ENCODE measurements at regions not wholly inside any gene's neighbourhood (a gene's known extent, or its start where the extent isn't known, plus 50 kb on each side); places are given as distances from the start of the nearest gene placed in this dataset.
"Not testable (repeated sequence)": the region's sequence is repeated elsewhere in the genome, so short reads cannot be mapped to it uniquely, and the experiment has no call there.

GRCh38 chr13:103487841-103488240, 421.6 kb upstream of the SLC10A2 start:
- Mint-ChIP-seq H3K27ac (no peak overlapping the region), H3K4me1 (no peaks in the 10 kb centered on the region), H3K4me3 (no peak overlapping the region), H3K27me3 (no peaks in the 10 kb centered on the region), H3K9me3 (no peaks in the 10 kb centered on the region), H3K36me3 (no peaks in the 10 kb centered on the region)
- DNase-seq = no peak
- no peak for ATAC-seq (ENCODE audit: low read depth)
- POLR2A ChIA-PET = no interaction called here

GRCh38 chr13:103473081-103473480, 406.9 kb upstream of the SLC10A2 start:
- DNase-seq (no peak), ATAC-seq (ENCODE audit: low read depth) (no peak)
- Mint-ChIP-seq H3K36me3 (no peaks in the 10 kb centered on the region), H3K9me3 (peaks cover 2% of the 10 kb centered on the region), H3K27ac (no peak overlapping the region), H3K27me3 (no peaks in the 10 kb centered on the region), H3K4me3 (no peak overlapping the region), H3K4me1 (no peaks in the 10 kb centered on the region)
- POLR2A ChIA-PET = no interaction called here

- Mint-ChIP-seq H3K27ac (no peak overlapping the region), H3K4me3 (no peak overlapping the region), H3K9me3 (peaks cover 2% of the 10 kb centered on the region), H3K27me3 (no peaks in the 10 kb centered on the region), H3K36me3 (no peaks in the 10 kb centered on the region), H3K4me1 (no peaks in the 10 kb centered on the region)
- ATAC-seq (ENCODE audit: low read depth) (no peak), DNase-seq (no peak)
- POLR2A ChIA-PET = no interaction called here
Measured at GRCh38 chr13:103471896-103472295, 405.7 kb upstream of the SLC10A2 start.

- Mint-ChIP-seq H3K27ac (no peak overlapping the region), H3K36me3 (no peaks in the 10 kb centered on the region), H3K27me3 (no peaks in the 10 kb centered on the region), H3K9me3 (peaks cover 2% of the 10 kb centered on the region), H3K4me1 (no peaks in the 10 kb centered on the region), H3K4me3 (no peak overlapping the region)
- POLR2A ChIA-PET = no interaction called here
- ATAC-seq (ENCODE audit: low read depth) (no peak), DNase-seq (no peak)
Measured at GRCh38 chr13:103469771-103470170, 403.6 kb upstream of the SLC10A2 start.

- H3K36me3 Mint-ChIP-seq = no peaks in the 10 kb centered on the region
- H3K9me3 Mint-ChIP-seq = no peaks in the 10 kb centered on the region
- no peaks in the 10 kb centered on the region for H3K4me1 Mint-ChIP-seq
- H3K27me3 Mint-ChIP-seq = no peaks in the 10 kb centered on the region
- POLR2A ChIA-PET = no interaction called here
- ATAC-seq (ENCODE audit: low read depth) (no peak), DNase-seq (no peak)
- no peak overlapping the region for H3K27ac Mint-ChIP-seq
- H3K4me3 Mint-ChIP-seq = no peak overlapping the region
Measured at GRCh38 chr13:103466761-103467160, 400.5 kb upstream of the SLC10A2 start.

GRCh38 chr13:103460246-103460645, 394.0 kb upstream of the SLC10A2 start:
- H3K9me3 Mint-ChIP-seq; ATAC-seq (ENCODE audit: low read depth); H3K36me3 Mint-ChIP-seq; H3K4me3 Mint-ChIP-seq; DNase-seq; H3K27me3 Mint-ChIP-seq; POLR2A ChIA-PET; H3K27ac Mint-ChIP-seq; H3K4me1 Mint-ChIP-seq: not testable (repeated sequence)

- ATAC-seq (ENCODE audit: low read depth); H3K27ac Mint-ChIP-seq; DNase-seq; POLR2A ChIA-PET; H3K36me3 Mint-ChIP-seq; H3K9me3 Mint-ChIP-seq; H3K4me3 Mint-ChIP-seq; H3K27me3 Mint-ChIP-seq; H3K4me1 Mint-ChIP-seq: not testable (repeated sequence)
Measured at GRCh38 chr13:103457050-103457449, 390.8 kb upstream of the SLC10A2 start.

GRCh38 chr13:103451656-103452055, 385.4 kb upstream of the SLC10A2 start:
- Mint-ChIP-seq H3K27me3 (no peaks in the 10 kb centered on the region), H3K4me1 (no peaks in the 10 kb centered on the region), H3K4me3 (no peak overlapping the region), H3K9me3 (no peaks in the 10 kb centered on the region), H3K27ac (no peak overlapping the region), H3K36me3 (no peaks in the 10 kb centered on the region)
- no peak for DNase-seq
- POLR2A ChIA-PET = no interaction called here
- no peak for ATAC-seq (ENCODE audit: low read depth)

GRCh38 chr13:103443604-103444003, 377.4 kb upstream of the SLC10A2 start:
- H3K36me3 Mint-ChIP-seq = no peaks in the 10 kb centered on the region
- no peak overlapping the region for H3K4me3 Mint-ChIP-seq

GRCh38 chr13:103437651-103438050, 371.4 kb upstream of the SLC10A2 start:
- Mint-ChIP-seq H3K27me3 (no peaks in the 10 kb centered on the region), H3K27ac (no peak overlapping the region), H3K4me3 (no peak overlapping the region), H3K9me3 (no peaks in the 10 kb centered on the region), H3K4me1 (no peaks in the 10 kb centered on the region), H3K36me3 (no peaks in the 10 kb centered on the region)
- DNase-seq (no peak), ATAC-seq (ENCODE audit: low read depth) (no peak)
- POLR2A ChIA-PET = no interaction called here

More at GRCh38 chr13:103443604-103444003, 377.4 kb upstream of the SLC10A2 start:
- Mint-ChIP-seq H3K9me3 (peaks cover 3% of the 10 kb centered on the region), H3K27ac (no peak overlapping the region), H3K27me3 (no peaks in the 10 kb centered on the region), H3K4me1 (no peaks in the 10 kb centered on the region)
- ATAC-seq (ENCODE audit: low read depth) (no peak), DNase-seq (no peak)
- POLR2A ChIA-PET = no interaction called here

GRCh38 chr13:103436057-103436654, 369.9 kb upstream of the SLC10A2 start:
- Mint-ChIP-seq H3K27ac (no peak overlapping the region), H3K9me3 (no peaks in the 10 kb centered on the region), H3K4me3 (no peak overlapping the region), H3K27me3 (no peaks in the 10 kb centered on the region), H3K4me1 (no peaks in the 10 kb centered on the region), H3K36me3 (no peaks in the 10 kb centered on the region)
- POLR2A ChIA-PET = no interaction called here
- ATAC-seq (ENCODE audit: low read depth) (no peak), DNase-seq (no peak)

- H3K27me3 Mint-ChIP-seq = no peaks in the 10 kb centered on the region
- H3K4me3 Mint-ChIP-seq = no peak overlapping the region
- no peak for DNase-seq
- H3K9me3 Mint-ChIP-seq = no peaks in the 10 kb centered on the region
- H3K4me1 Mint-ChIP-seq = no peaks in the 10 kb centered on the region
- ATAC-seq (ENCODE audit: low read depth) = no peak
- H3K27ac Mint-ChIP-seq = no peak overlapping the region
- H3K36me3 Mint-ChIP-seq = no peaks in the 10 kb centered on the region
- POLR2A ChIA-PET = no interaction called here
Measured at GRCh38 chr13:103431856-103432255, 365.6 kb upstream of the SLC10A2 start.

GRCh38 chr13:103430368-103430767, 364.2 kb upstream of the SLC10A2 start:
- Mint-ChIP-seq H3K27ac (no peak overlapping the region), H3K9me3 (no peaks in the 10 kb centered on the region), H3K4me1 (no peaks in the 10 kb centered on the region), H3K36me3 (no peaks in the 10 kb centered on the region), H3K27me3 (no peaks in the 10 kb centered on the region), H3K4me3 (no peak overlapping the region)
- ATAC-seq (ENCODE audit: low read depth) (no peak), DNase-seq (no peak)
- POLR2A ChIA-PET = no interaction called here

GRCh38 chr13:103410002-103410401, 343.8 kb upstream of the SLC10A2 start:
- H3K27me3 Mint-ChIP-seq = no peaks in the 10 kb centered on the region
- no peak for ATAC-seq (ENCODE audit: low read depth)
- POLR2A ChIA-PET = no interaction called here

GRCh38 chr13:103406967-103407366, 340.8 kb upstream of the SLC10A2 start:
- H3K4me3 Mint-ChIP-seq = no peak overlapping the region
- POLR2A ChIA-PET = no interaction called here
- H3K9me3 Mint-ChIP-seq = no peaks in the 10 kb centered on the region
- no peak overlapping the region for H3K27ac Mint-ChIP-seq
- H3K4me1 Mint-ChIP-seq = no peaks in the 10 kb centered on the region
- H3K27me3 Mint-ChIP-seq = no peaks in the 10 kb centered on the region
- ATAC-seq (ENCODE audit: low read depth) = no peak
- no peak for DNase-seq
- no peaks in the 10 kb centered on the region for H3K36me3 Mint-ChIP-seq

More at GRCh38 chr13:103410002-103410401, 343.8 kb upstream of the SLC10A2 start:
- Mint-ChIP-seq H3K9me3 (no peaks in the 10 kb centered on the region), H3K4me1 (no peaks in the 10 kb centered on the region), H3K36me3 (no peaks in the 10 kb centered on the region), H3K4me3 (no peak overlapping the region), H3K27ac (no peak overlapping the region)
- no peak for DNase-seq
